GM23338 (cell line): ENCODE measurements at regions not wholly inside any gene's neighbourhood (a gene's known extent, or its start where the extent isn't known, plus 50 kb on each side); places are given as distances from the start of the nearest gene placed in this dataset.
A peak's percentile ranks its signal among the peaks of the same experiment; 100 is the strongest.

Source experiments
- ATAC-seq: fragments of 200-7000 bp; cut with Tn5 transposase; 3 replicates; pipeline ENCODE4 v1.9.1; 2020
- DNase-seq: peaks from one replicate; pipeline ENCODE4 v3.0.0-alpha.2; 2015; ENCODE audit warnings: low spot score
- H2AFZ ChIP-seq: fragments of 200-600 bp; sonication (generic); 2 replicates; pipeline ENCODE4 v1.8.0; 2016; ENCODE audit warnings: antibody characterized with exemption, mild to moderate bottlenecking, moderate library complexity
- H3F3A ChIP-seq: fragments of 200-600 bp; sonication (generic); replicated peaks from 2 replicates; pipeline ENCODE4 v1.8.0; 2017; ENCODE audit warnings: antibody characterized with exemption, mixed run types, low read depth
- H3K27ac ChIP-seq: fragments of 200-600 bp; sonication (generic); 2 replicates; pipeline ENCODE4 v1.6.1; 2016; ENCODE audit warnings: low read depth
- H3K27me3 ChIP-seq: fragments of 200-600 bp; sonication (generic); 2 replicates; pipeline ENCODE4 v1.8.0; 2016; ENCODE audit warnings: mild to moderate bottlenecking, mixed run types, moderate library complexity; ENCODE audit not compliant: insufficient read depth
- H3K36me3 ChIP-seq: fragments of 200-600 bp; sonication (generic); 2 replicates; pipeline ENCODE4 v1.8.0; 2016; ENCODE audit warnings: mild to moderate bottlenecking; ENCODE audit not compliant: insufficient read depth
- H3K4me1 ChIP-seq: fragments of 200-600 bp; sonication (generic); 2 replicates; pipeline ENCODE4 v1.8.0; 2016; ENCODE audit warnings: mild to moderate bottlenecking, moderate library complexity; ENCODE audit not compliant: insufficient read depth
- H3K4me2 ChIP-seq: fragments of 200-600 bp; sonication (generic); 2 replicates; pipeline ENCODE4 v1.7.1; 2017; ENCODE audit warnings: mixed run types
- H3K4me3 ChIP-seq: fragments of 200-600 bp; sonication (generic); 2 replicates; pipeline ENCODE4 v1.6.1; 2016; ENCODE audit warnings: mixed run types
- H3K79me2 ChIP-seq: fragments of 200-600 bp; sonication (generic); replicated peaks from 2 replicates; pipeline ENCODE4 v1.8.0; 2017; ENCODE audit warnings: mild to moderate bottlenecking; ENCODE audit not compliant: insufficient read depth
- H3K9me2 ChIP-seq: fragments of 200-600 bp; sonication (generic); 2 replicates; pipeline ENCODE4 v1.8.0; 2017; ENCODE audit not compliant: insufficient read depth
- H4K20me1 ChIP-seq: fragments of 200-600 bp; sonication (generic); replicated peaks from 2 replicates; pipeline ENCODE4 v1.8.0; 2017; ENCODE audit warnings: mild to moderate bottlenecking; ENCODE audit not compliant: insufficient read depth
- H3K27ac Mint-ChIP-seq: 2 replicates; pipeline ENCODE4 v1.8.0; 2020; ENCODE audit warnings: inconsistent platforms, mild to moderate bottlenecking, moderate library complexity, mixed read lengths
- H3K27me3 Mint-ChIP-seq: 3 replicates; pipeline ENCODE4 v1.8.0; 2022; ENCODE audit warnings: low read depth, mild to moderate bottlenecking, moderate library complexity, mixed read lengths, inconsistent platforms; ENCODE audit not compliant: insufficient read depth, poor library complexity
- H3K36me3 Mint-ChIP-seq: 3 replicates; pipeline ENCODE4 v1.8.0; 2021; ENCODE audit warnings: low read depth, mild to moderate bottlenecking, inconsistent platforms, moderate library complexity, mixed read lengths
- H3K4me1 Mint-ChIP-seq: 3 replicates; pipeline ENCODE4 v1.8.0; 2020; ENCODE audit warnings: mild to moderate bottlenecking, inconsistent platforms, mixed read lengths
- H3K4me3 Mint-ChIP-seq: 3 replicates; pipeline ENCODE4 v1.8.0; 2021; ENCODE audit warnings: moderate library complexity, mild to moderate bottlenecking, inconsistent platforms, mixed read lengths
- H3K9me3 Mint-ChIP-seq: 3 replicates; pipeline ENCODE4 v1.8.0; 2020; ENCODE audit warnings: moderate library complexity, mild to moderate bottlenecking, inconsistent platforms, mixed read lengths
- CREB1 ChIP-seq: fragments of 250-450 bp; sonication (Bioruptor Pico); IDR thresholded peaks from 2 replicates; pipeline ENCODE4 v1.5.0; 2020; ENCODE audit warnings: low read depth, mild to moderate bottlenecking, moderate library complexity
- EZH2 ChIP-seq: fragments of 200-600 bp; sonication (generic); IDR thresholded peaks from one replicate; pipeline ENCODE4 v1.8.0; 2017; ENCODE audit warnings: antibody characterized with exemption, mild to moderate bottlenecking, low read depth; ENCODE audit not compliant: unreplicated experiment
- EZH2phosphoT487 ChIP-seq: fragments of 200-600 bp; sonication (generic); IDR thresholded peaks from one replicate; pipeline ENCODE4 v1.8.1; 2018; ENCODE audit warnings: antibody characterized with exemption; ENCODE audit not compliant: unreplicated experiment
- JUNB ChIP-seq: IDR thresholded peaks from one replicate; pipeline ENCODE4 v1.6.1; 2016; ENCODE audit warnings: antibody characterized with exemption; ENCODE audit not compliant: unreplicated experiment
- NANOG ChIP-seq: IDR thresholded peaks from 2 replicates; pipeline ENCODE4 v1.6.1; 2016; ENCODE audit warnings: antibody characterized with exemption, borderline replicate concordance
- STAT1 ChIP-seq: IDR thresholded peaks from one replicate; pipeline ENCODE4 v1.6.1; 2016; ENCODE audit warnings: antibody characterized with exemption; ENCODE audit not compliant: unreplicated experiment
- ZNF331 ChIP-seq: fragments of 250-450 bp; sonication (Bioruptor Pico); IDR thresholded peaks from 2 replicates; pipeline ENCODE4 v1.5.0; 2020; ENCODE audit warnings: low read depth, mild to moderate bottlenecking, moderate library complexity
- TF ChIP-seq, protein P1 (sequence below), 2 experiments: fragments of 200-600 bp in 1 of 2; sonication (generic) in 1 of 2; conservative IDR thresholded peaks; 2 replicates each; pipeline versions ENCODE4 v1.5.1 to v1.6.1; 2016 to 2017; ENCODE audit warnings: antibody characterized with exemption in 2 of 2, low read depth in 2 of 2, mild to moderate bottlenecking in 2 of 2, moderate library complexity in 1 of 2

DNA sequence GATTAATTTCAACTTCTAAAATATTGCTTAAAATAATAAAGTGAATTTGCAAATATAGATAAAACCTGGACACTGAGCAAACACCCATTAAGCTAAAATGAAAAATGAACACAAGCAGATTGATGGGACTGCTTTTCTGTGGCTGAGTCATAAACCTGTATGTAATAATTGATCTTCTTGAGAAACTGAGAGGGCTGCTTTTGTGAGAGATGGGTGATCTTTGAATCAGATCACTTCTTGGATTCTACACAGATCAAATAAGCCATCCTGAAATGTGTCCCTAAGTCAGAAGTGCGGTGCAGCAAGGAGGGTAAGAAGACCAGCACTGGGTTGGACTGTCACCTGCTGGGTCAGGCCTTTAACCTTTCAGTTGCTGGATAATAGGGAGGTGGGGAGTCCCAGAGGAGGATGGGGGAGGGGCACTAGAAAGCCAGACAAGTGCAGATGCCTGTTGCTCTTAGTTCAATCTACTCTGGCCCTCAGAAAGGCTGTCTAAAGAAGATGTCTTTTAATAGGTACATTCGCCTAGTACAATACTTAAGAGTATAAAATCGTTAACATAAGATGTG is 178.2 kb upstream of the NAMPT start:
- Mint-ChIP-seq H3K4me1 (peaks cover 31% of the 10 kb centered on the region), H3K27me3 (peaks cover under 1% of the 10 kb centered on the region), H3K4me3 (no peak overlapping the region), H3K36me3 (peaks cover 11% of the 10 kb centered on the region), H3K27ac (no peak overlapping the region), H3K9me3 (peaks cover 16% of the 10 kb centered on the region)
- Histone ChIP-seq H3K79me2 (no peaks in the 10 kb centered on the region), H3K4me1 (peaks cover 6% of the 10 kb centered on the region), H3K9me2 (peaks cover 12% of the 10 kb centered on the region; the same call in 1 of the 2 replicates), H2AFZ (no peak overlapping the region), H3F3A (no peaks in the 10 kb centered on the region), H4K20me1 (no peaks in the 10 kb centered on the region), H3K4me2 (no peak overlapping the region), H3K27ac (no peak overlapping the region), H3K36me3 (peaks cover under 1% of the 10 kb centered on the region), H3K27me3 (no peaks in the 10 kb centered on the region), H3K4me3 (no peak overlapping the region)
- DNase-seq (peak; percentile 39), ATAC-seq (peak; percentile 92)
- TF ChIP-seq CREB1 (CRISPR knock-in tag) (no peak), JUNB (no peak), EZH2 (no peak), EZH2phosphoT487 (no peak), NANOG (no peak), STAT1 (no peak), ZNF331 (no peak)

DNA sequence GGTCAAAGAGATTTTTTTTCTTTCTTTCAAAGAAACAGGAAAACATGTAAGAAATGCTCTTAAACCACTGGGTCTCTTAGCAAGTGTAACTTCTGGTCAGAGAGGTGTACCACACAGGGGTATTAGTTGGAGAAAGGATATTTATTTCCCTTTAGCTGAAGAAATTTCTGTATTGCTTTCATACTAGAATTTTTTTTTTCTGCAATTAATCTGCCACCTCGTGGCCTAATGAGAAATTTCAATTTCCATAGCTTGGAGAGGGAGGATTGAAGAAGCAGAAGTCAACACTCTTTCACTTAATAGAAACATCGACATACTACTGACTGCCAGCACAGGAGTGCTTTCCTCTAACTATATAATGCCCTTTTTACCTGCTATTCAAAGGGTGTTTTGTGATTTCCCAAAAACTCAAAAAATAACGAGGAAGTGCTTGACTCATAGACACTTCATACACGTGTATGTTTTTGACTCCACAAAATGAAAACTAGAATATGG is 177.6 kb upstream of the NAMPT start:
- Histone ChIP-seq H2AFZ (no peak overlapping the region), H3K36me3 (peaks cover 3% of the 10 kb centered on the region), H3K4me3 (no peak overlapping the region), H3K4me1 (peaks cover 6% of the 10 kb centered on the region), H3K27ac (no peak overlapping the region), H3K9me2 (peaks cover 12% of the 10 kb centered on the region; the same call in 1 of the 2 replicates), H3K27me3 (no peaks in the 10 kb centered on the region), H3K79me2 (no peaks in the 10 kb centered on the region), H3K4me2 (no peak overlapping the region), H4K20me1 (no peaks in the 10 kb centered on the region), H3F3A (no peaks in the 10 kb centered on the region)
- peak; percentile 51 for ATAC-seq
- no peak overlapping the region for H3K27ac Mint-ChIP-seq
- H3K27me3 Mint-ChIP-seq, result peaks cover 2% of the 10 kb centered on the region
- peaks cover 20% of the 10 kb centered on the region for H3K9me3 Mint-ChIP-seq
- peaks cover 13% of the 10 kb centered on the region for H3K36me3 Mint-ChIP-seq
- peaks cover 27% of the 10 kb centered on the region for H3K4me1 Mint-ChIP-seq
- peak; percentile 47 for DNase-seq
- TF ChIP-seq, protein P1, sequence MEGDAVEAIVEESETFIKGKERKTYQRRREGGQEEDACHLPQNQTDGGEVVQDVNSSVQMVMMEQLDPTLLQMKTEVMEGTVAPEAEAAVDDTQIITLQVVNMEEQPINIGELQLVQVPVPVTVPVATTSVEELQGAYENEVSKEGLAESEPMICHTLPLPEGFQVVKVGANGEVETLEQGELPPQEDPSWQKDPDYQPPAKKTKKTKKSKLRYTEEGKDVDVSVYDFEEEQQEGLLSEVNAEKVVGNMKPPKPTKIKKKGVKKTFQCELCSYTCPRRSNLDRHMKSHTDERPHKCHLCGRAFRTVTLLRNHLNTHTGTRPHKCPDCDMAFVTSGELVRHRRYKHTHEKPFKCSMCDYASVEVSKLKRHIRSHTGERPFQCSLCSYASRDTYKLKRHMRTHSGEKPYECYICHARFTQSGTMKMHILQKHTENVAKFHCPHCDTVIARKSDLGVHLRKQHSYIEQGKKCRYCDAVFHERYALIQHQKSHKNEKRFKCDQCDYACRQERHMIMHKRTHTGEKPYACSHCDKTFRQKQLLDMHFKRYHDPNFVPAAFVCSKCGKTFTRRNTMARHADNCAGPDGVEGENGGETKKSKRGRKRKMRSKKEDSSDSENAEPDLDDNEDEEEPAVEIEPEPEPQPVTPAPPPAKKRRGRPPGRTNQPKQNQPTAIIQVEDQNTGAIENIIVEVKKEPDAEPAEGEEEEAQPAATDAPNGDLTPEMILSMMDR (conservative IDR thresholded peaks at IDR 0.05; ENCODE audit: low read depth in 2 of 2), result peak; percentile 42 to 58; a peak in 3 of 4 replicates
- no peak for TF ChIP-seq CREB1 (CRISPR knock-in tag)
- no peak overlapping the region for H3K4me3 Mint-ChIP-seq

DNA sequence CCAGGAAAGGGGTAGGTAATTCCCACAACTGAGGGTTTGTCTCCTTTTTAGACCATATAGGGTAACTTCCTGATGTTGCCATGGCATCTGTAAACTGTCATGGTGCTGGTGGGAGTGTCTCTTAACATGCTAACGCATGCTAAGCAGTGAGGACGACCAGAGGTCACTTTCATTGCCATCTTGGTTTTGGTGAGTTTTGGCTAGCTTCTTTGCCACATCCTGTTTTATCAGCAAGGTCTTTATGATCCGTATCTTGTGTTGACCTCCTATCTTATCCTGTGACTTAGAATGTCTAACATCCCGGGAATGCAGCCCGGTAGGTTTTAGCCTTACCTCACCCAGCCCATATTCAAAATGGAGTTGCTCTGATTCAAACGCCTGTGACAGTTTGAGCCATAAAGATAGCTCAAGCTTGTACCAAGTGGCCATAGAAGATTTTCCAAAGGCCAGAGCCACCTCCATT is 176.0 kb upstream of the NAMPT start:
- Histone ChIP-seq H3F3A (no peaks in the 10 kb centered on the region), H3K4me2 (no peak overlapping the region), H3K4me1 (peaks cover 6% of the 10 kb centered on the region), H2AFZ (no peak overlapping the region), H3K36me3 (peaks cover 3% of the 10 kb centered on the region), H3K27me3 (no peaks in the 10 kb centered on the region), H3K27ac (no peak overlapping the region), H4K20me1 (no peaks in the 10 kb centered on the region), H3K4me3 (no peak overlapping the region), H3K9me2 (peaks cover 9% of the 10 kb centered on the region), H3K79me2 (no peaks in the 10 kb centered on the region)
- Mint-ChIP-seq H3K4me3 (no peak overlapping the region), H3K27me3 (peaks cover 2% of the 10 kb centered on the region), H3K36me3 (peaks cover 17% of the 10 kb centered on the region), H3K27ac (no peak overlapping the region), H3K4me1 (peaks cover 18% of the 10 kb centered on the region; the same call in 2 of the 3 replicates), H3K9me3 (peaks cover 34% of the 10 kb centered on the region)
- ATAC-seq (no peak), DNase-seq (peak; percentile 55)
- TF ChIP-seq ZNF331, result no peak
- no peak for TF ChIP-seq EZH2
